ENCODE measurements at regions not wholly inside any gene's neighbourhood (a gene's known extent, or its start where the extent isn't known, plus 50 kb on each side); places are given as distances from the start of the nearest gene placed in this dataset.

DNA sequence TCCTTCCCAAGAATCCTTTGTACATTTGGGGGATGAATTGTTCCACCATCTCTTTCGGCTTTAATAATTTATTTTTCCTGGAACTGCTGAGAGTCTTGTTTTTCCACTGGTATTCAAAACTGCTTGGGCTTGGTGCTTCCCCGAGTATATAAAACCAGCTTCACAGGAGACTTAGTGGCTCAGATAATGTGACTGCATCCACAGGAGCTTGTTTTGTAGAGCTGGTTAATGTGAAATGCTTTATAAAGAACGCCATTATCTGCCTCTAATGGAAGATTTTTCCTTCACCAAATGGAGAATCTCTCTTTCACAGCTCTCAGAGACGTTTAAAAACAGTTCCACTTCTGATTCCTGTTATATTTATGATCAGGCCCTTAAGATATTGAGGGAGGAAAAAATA, 935.5 kb downstream of the RAB28 start:
- TF ChIP-seq, protein P1, sequence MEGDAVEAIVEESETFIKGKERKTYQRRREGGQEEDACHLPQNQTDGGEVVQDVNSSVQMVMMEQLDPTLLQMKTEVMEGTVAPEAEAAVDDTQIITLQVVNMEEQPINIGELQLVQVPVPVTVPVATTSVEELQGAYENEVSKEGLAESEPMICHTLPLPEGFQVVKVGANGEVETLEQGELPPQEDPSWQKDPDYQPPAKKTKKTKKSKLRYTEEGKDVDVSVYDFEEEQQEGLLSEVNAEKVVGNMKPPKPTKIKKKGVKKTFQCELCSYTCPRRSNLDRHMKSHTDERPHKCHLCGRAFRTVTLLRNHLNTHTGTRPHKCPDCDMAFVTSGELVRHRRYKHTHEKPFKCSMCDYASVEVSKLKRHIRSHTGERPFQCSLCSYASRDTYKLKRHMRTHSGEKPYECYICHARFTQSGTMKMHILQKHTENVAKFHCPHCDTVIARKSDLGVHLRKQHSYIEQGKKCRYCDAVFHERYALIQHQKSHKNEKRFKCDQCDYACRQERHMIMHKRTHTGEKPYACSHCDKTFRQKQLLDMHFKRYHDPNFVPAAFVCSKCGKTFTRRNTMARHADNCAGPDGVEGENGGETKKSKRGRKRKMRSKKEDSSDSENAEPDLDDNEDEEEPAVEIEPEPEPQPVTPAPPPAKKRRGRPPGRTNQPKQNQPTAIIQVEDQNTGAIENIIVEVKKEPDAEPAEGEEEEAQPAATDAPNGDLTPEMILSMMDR (IDR thresholded peaks at IDR 0.05; ENCODE audit: low read depth, low read length): no peak
- no peak for TF ChIP-seq EZH2phosphoT487 (IDR thresholded peaks at IDR 0.05; ENCODE audit: low read depth)
